GM12872 (cell line): ENCODE measurements at regions not wholly inside any gene's neighbourhood (a gene's known extent, or its start where the extent isn't known, plus 50 kb on each side); places are given as distances from the start of the nearest gene placed in this dataset.

Source experiments
- TF ChIP-seq, protein P1 (sequence below): IDR thresholded peaks from 3 replicates; pipeline ENCODE4 v1.5.1; 2011; ENCODE audit warnings: low read depth, mild to moderate bottlenecking, low read length, moderate library complexity; ENCODE audit not compliant: insufficient read depth

DNA sequence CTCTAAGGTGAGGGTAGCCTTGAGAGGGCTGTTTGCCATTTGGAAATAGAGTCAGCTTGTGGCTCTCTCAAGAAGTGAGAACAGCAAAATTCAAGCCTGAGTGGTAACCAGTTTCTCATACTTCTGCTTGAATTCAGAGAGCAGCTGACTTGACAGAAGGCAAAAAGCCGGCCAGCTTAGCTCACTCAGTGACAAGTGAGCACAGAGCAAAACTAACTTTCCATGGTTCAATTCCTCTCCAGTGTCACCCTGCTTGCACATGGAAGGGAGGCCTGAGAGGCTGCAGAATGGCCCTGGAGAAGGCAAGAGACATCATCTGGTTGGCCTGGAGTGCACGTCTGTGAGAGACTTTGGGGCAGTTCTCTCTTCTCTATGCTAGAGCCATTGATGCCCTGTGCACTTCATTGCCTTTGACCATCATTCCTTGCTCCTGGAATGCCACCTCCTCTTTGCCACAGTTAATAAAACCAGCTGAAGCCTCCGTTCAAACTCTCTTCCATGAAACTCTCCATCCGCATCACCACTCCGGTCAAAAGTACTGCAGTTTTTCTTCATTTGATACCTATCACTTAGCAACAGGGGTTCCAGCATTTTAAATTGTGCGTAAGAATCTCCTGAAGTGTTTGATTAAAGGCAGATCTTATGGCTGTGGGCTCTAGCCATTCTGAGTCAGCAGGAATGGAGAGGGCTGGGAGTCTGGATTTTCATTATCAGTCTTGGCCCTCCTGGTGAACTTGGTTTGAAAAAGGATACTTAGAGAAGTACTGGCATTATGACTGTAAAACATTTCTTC, 69.8 kb upstream of the PIK3CG start:
- TF ChIP-seq, protein P1, sequence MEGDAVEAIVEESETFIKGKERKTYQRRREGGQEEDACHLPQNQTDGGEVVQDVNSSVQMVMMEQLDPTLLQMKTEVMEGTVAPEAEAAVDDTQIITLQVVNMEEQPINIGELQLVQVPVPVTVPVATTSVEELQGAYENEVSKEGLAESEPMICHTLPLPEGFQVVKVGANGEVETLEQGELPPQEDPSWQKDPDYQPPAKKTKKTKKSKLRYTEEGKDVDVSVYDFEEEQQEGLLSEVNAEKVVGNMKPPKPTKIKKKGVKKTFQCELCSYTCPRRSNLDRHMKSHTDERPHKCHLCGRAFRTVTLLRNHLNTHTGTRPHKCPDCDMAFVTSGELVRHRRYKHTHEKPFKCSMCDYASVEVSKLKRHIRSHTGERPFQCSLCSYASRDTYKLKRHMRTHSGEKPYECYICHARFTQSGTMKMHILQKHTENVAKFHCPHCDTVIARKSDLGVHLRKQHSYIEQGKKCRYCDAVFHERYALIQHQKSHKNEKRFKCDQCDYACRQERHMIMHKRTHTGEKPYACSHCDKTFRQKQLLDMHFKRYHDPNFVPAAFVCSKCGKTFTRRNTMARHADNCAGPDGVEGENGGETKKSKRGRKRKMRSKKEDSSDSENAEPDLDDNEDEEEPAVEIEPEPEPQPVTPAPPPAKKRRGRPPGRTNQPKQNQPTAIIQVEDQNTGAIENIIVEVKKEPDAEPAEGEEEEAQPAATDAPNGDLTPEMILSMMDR = no peak

DNA sequence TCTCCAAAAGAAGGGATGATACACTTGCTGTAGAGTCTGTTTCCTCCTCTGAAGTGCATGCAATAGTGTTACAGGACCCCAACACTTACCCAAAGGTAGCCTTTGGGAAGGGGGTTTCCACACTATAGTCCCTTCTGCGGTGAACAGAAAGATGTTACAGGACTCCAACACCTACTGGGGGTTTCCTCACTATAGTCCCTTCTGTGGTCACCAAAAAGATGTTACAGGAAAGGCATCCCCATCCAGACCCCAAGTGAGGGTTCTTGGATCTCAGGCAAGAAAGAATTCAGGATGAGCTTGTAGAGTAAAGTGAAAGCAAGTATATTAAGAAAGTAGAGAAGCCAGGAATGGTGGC, 69.2 kb upstream of the PIK3CG start:
- TF ChIP-seq, protein P1 = no peak

DNA sequence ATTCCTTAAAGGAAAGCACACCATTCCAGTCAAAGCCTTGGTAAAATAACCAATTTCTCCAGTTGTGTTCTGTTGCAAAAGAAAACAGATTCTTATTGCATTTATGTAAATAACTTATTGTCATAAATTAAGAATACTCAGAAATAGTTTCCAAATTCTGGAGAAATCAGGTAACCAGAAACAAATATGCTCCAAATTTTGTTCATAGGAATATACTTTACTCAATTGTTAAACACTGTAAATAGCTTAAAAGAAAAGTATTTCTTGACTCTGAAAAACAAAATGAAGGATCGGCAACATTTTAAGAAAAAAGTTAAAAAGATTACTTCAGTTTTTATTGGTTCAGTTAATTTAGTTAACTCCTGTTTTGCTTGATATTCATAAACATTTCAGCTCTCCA, 67.1 kb upstream of the PIK3CG start:
- TF ChIP-seq, protein P1 = no peak

DNA sequence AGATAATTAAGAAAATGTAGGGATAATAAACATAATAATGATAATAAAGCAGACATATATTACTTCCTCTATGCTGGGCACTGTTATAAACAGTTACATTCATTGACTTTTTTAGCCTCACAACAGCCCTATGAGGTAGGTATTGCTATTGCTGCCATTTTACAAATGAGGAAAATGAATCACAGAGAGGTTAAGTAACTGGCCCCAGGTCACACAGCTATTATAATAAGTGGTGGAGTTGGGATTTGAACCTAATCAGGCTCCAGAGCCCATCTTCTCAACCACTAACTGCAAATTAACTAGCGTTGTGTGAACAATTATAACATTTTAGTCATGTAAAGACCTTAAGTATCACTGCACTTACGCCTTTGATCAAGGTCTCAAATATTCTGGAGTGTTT, 62.5 kb upstream of the PIK3CG start:
- TF ChIP-seq, protein P1 = no peak

DNA sequence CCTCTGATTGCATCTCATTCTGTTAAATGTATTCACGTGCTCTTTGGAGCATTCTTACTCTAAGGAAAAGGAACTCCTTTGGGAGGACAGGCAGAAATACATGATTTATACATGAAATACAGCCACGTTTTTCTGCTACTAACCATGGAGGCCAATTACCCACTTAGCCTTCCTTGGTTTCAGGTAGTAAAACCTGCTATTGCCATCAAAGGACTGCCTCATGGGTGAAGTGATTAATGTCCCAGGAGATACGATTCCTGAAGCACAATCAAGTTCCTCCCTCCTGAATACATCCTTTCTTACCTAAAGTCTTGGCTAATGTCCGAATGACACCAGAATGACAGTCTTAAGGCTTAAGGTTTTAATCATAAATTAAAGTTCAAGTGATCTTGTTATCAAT, 58.5 kb upstream of the PIK3CG start:
- TF ChIP-seq, protein P1 = no peak

DNA sequence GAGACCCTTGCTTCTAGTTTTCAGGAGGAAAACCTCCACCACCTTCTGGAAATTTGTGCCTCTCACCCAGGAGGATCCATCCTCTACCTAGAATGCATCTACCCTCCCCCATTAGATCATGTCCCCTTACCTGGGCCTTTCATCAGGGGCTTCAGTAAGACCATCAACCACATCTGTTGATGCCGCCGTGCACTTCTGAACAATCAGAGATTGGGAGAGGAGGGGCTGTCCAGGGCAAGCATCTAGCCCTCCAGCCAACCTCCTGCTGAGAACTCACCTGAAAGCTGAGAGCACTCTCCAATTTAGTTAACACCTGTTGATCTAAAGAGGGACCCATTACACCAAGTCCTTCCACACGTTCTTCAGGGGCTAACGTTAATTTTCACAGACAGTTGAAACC, 57.6 kb upstream of the PIK3CG start:
- TF ChIP-seq, protein P1 = no peak

DNA sequence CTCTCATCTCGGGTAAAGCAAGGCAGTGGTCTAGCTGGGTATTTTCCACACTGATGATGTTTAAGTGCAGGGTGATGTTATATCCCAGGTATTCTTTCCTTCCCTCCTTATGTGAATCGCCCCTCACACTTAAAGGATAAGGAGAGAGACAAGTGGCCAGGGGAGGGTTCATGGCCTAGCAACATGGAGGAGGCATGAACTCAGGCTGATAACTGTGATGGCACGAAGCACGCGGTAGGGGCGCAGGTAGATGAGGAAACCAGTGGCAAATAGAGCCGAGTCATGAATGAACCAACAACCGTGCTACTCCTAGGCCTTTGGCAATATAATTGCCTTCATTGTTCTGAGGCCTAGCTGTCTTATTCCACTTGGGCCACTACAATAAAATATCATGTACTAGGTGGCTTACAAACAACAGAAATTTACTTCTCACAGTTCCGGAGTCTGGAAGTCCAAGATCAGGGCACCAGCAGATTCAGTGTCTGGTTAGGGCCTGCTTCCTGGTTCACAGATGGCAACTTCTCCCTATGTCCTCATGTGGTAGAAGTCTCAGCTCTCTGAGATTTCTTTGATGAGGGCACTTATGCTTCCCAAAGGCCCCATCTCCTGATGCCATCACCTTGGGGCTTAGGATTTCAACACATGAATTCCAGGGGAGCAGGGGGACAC, 56.0 kb upstream of the PIK3CG start:
- TF ChIP-seq, protein P1 = no peak
